Activated CD8-positive, alpha-beta T cell treated with anti-CD3 and anti-CD28 coated beads for 36 hours (primary cell): ENCODE measurements at regions not wholly inside any gene's neighbourhood (a gene's known extent, or its start where the extent isn't known, plus 50 kb on each side); places are given as distances from the start of the nearest gene placed in this dataset.

ENCODE experiments used
- ATAC-seq: fragments of 200-7000 bp; cut with Tn5 transposase; one replicate; pipeline ENCODE4 v1.10.0; 2021; ENCODE audit warnings: mild to moderate bottlenecking, moderate library complexity
- CTCF ChIA-PET: fragments of 350-600 bp; sonication (Branson Sonifier 250); formaldehyde crosslinking; loops from one replicate; lab custom pipeline; 2021; ENCODE audit warnings: antibody characterized with exemption; lab: Charles Lee
- POLR2A ChIA-PET: fragments of 350-600 bp; sonication (Branson Sonifier 250); formaldehyde crosslinking; loops from one replicate; lab custom pipeline; 2021; ENCODE audit warnings: antibody characterized with exemption; lab: Charles Lee
- DNase-seq: peaks from one replicate; pipeline ENCODE4 v3.0.0-alpha.2; 2020
- H3K27ac Mint-ChIP-seq: one replicate; pipeline ENCODE4 v1.8.0; 2021; ENCODE audit warnings: mild to moderate bottlenecking, mixed read lengths
- H3K27me3 Mint-ChIP-seq: one replicate; pipeline ENCODE4 v1.8.0; 2021; ENCODE audit warnings: mixed read lengths
- H3K36me3 Mint-ChIP-seq: one replicate; pipeline ENCODE4 v1.8.0; 2021; ENCODE audit warnings: low read depth, mixed read lengths
- H3K4me1 Mint-ChIP-seq: one replicate; pipeline ENCODE4 v1.8.0; 2021; ENCODE audit warnings: low read depth, mixed read lengths
- H3K4me3 Mint-ChIP-seq: one replicate; pipeline ENCODE4 v1.8.0; 2021; ENCODE audit warnings: mild to moderate bottlenecking, moderate library complexity, mixed read lengths
- H3K9me3 Mint-ChIP-seq: one replicate; pipeline ENCODE4 v1.8.0; 2021; ENCODE audit warnings: mixed read lengths
- CTCF ChIP-seq: fragments of 200-600 bp; IDR thresholded peaks from one replicate; pipeline ENCODE4 v1.8.0; 2022; ENCODE audit warnings: antibody characterized with exemption, mild to moderate bottlenecking
- intact Hi-C: fragments of 100-400 bp; cut with micrococcal nuclease; formaldehyde crosslinking; loops from one replicate; pipeline ENCODE4 v1.10.0; 2022

- no peaks in the 10 kb centered on the region for H3K27me3 Mint-ChIP-seq
- intact Hi-C loops: no loop called here
- TF ChIP-seq CTCF: no peak
- H3K9me3 Mint-ChIP-seq: no peaks in the 10 kb centered on the region
- ATAC-seq: no peak
- H3K36me3 Mint-ChIP-seq: no peaks in the 10 kb centered on the region
- no peak overlapping the region for H3K27ac Mint-ChIP-seq
- H3K4me3 Mint-ChIP-seq: no peak overlapping the region
- H3K4me1 Mint-ChIP-seq: no peaks in the 10 kb centered on the region
- ChIA-PET CTCF (no interaction called here), POLR2A (no interaction called here)
- no peak for DNase-seq
Observed at GRCh38 chr7:89926701-89927100, 227.6 kb upstream of the STEAP1 start.

- Mint-ChIP-seq H3K4me3 (no peak overlapping the region), H3K27ac (no peak overlapping the region), H3K4me1 (no peaks in the 10 kb centered on the region), H3K36me3 (no peaks in the 10 kb centered on the region), H3K9me3 (no peaks in the 10 kb centered on the region), H3K27me3 (no peaks in the 10 kb centered on the region)
- no peak for TF ChIP-seq CTCF
- ChIA-PET CTCF (no interaction called here), POLR2A (no interaction called here)
- ATAC-seq (no peak), DNase-seq (no peak)
- intact Hi-C loops: no loop called here
Observed at GRCh38 chr7:89927762-89928161, 226.5 kb upstream of the STEAP1 start.

- no peaks in the 10 kb centered on the region for H3K36me3 Mint-ChIP-seq
- H3K27ac Mint-ChIP-seq: no peak overlapping the region
- DNase-seq (no peak), ATAC-seq (no peak)
- H3K27me3 Mint-ChIP-seq: no peaks in the 10 kb centered on the region
- ChIA-PET POLR2A (no interaction called here), CTCF (no interaction called here)
- H3K4me3 Mint-ChIP-seq: no peak overlapping the region
- intact Hi-C loops: no loop called here
- no peak for TF ChIP-seq CTCF
- H3K4me1 Mint-ChIP-seq: no peaks in the 10 kb centered on the region
- no peaks in the 10 kb centered on the region for H3K9me3 Mint-ChIP-seq
Observed at GRCh38 chr7:89928451-89928850, 225.8 kb upstream of the STEAP1 start.

- CTCF ChIA-PET: no interaction called here
- Mint-ChIP-seq H3K27ac (no peak overlapping the region), H3K27me3 (no peaks in the 10 kb centered on the region), H3K4me3 (no peak overlapping the region), H3K4me1 (no peaks in the 10 kb centered on the region), H3K36me3 (no peaks in the 10 kb centered on the region), H3K9me3 (no peaks in the 10 kb centered on the region)
- no peak for TF ChIP-seq CTCF
- intact Hi-C loops: no loop called here
- DNase-seq: no peak
- POLR2A ChIA-PET: no interaction called here
- no peak for ATAC-seq
Observed at GRCh38 chr7:89934101-89934500, 220.2 kb upstream of the STEAP1 start.

- Mint-ChIP-seq H3K27me3 (no peaks in the 10 kb centered on the region), H3K36me3 (no peaks in the 10 kb centered on the region), H3K4me3 (no peak overlapping the region), H3K9me3 (no peaks in the 10 kb centered on the region), H3K4me1 (no peaks in the 10 kb centered on the region), H3K27ac (no peak overlapping the region)
- TF ChIP-seq CTCF: no peak
- DNase-seq (no peak), ATAC-seq (no peak)
- ChIA-PET POLR2A (no interaction called here), CTCF (no interaction called here)
- intact Hi-C loops: no loop called here
Observed at GRCh38 chr7:89943525-89944050, 210.7 kb upstream of the STEAP1 start.
